Thyroid gland (tissue), 4 donors: ENCODE measurements at regions not wholly inside any gene's neighbourhood (a gene's known extent, or its start where the extent isn't known, plus 50 kb on each side); places are given as distances from the start of the nearest gene placed in this dataset.

Experiments used
- DNase-seq, 2 donors: peaks; one replicate each; pipeline ENCODE4 v3.0.0-alpha.2; 2019
- H3K27ac ChIP-seq, 3 donors: fragments of 200-600 bp; sonication (generic); 1 replicate in 2 of 3; 2 replicates in 1 of 3; pipeline ENCODE4 v1.5.1; 2016 to 2019; ENCODE audit warnings: mild to moderate bottlenecking in 1 of 3, moderate library complexity in 1 of 3
- H3K27me3 ChIP-seq: fragments of 200-600 bp; sonication (generic); one replicate; pipeline ENCODE4 v1.5.1; 2019
- H3K36me3 ChIP-seq, 2 donors: fragments of 200-600 bp; sonication (generic); one replicate each; pipeline ENCODE4 v1.5.1; 2016 to 2019
- H3K4me1 ChIP-seq, 2 donors: fragments of 200-600 bp; sonication (generic); one replicate each; pipeline ENCODE4 v1.5.1; 2017 to 2019
- H3K4me3 ChIP-seq, 3 donors: fragments of 200-600 bp; sonication (generic); replicated peaks in 1 of 3; 1 replicate in 2 of 3; 2 replicates in 1 of 3; pipeline ENCODE4 v1.5.1; 2016; ENCODE audit warnings: mild to moderate bottlenecking in 1 of 3
- H3K9me3 ChIP-seq: fragments of 200-600 bp; sonication (generic); one replicate; pipeline ENCODE4 v1.5.1; 2017
- POLR2A ChIP-seq, 2 donors: fragments of 450-650 bp; IDR thresholded peaks; one replicate each; pipeline ENCODE4 v1.6.1; 2017; ENCODE audit warnings: antibody characterized with exemption in 2 of 2, mild to moderate bottlenecking in 2 of 2, moderate library complexity in 1 of 2
- WGBS, 2 donors: methylation state at CpG; one replicate each; pipeline ENCODE4 v1.1.5; 2017; 5-methylcytosine and 5-hydroxymethylcytosine counted together
- intact Hi-C: fragments of 100-400 bp; cut with DNase I; formaldehyde crosslinking; loops from one replicate; pipeline ENCODE4 v1.15.1; 2023
- TF ChIP-seq, protein P1 (sequence below), 6 experiments: fragments of 200-600 bp in 3 of 6; fragments of 450-650 bp in 3 of 6; sonication (generic) in 3 of 6; IDR thresholded peaks; one replicate each; pipeline ENCODE4 v1.5.1; 2016 to 2019; ENCODE audit warnings: antibody characterized with exemption in 6 of 6, mild to moderate bottlenecking in 2 of 6, inconsistent platforms in 1 of 6, moderate library complexity in 1 of 6

DNA sequence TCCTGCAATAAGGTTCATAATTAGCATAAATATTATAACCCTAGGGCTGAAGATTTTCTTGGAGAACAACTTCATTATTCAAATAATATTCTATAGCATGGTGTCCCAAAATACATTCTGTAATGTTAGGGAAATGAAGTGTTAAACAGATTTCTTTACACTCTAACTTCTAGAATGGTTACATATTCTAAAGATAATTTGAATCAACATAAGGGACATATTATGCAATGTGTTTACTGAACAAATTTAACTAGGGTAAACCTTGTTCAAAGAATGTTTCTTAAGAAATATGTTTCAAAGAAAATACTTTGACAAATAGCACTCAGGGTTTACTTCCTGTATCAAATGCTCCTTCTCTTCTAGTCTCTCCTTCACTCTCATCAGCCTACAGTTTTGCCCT is 281.6 kb downstream of the SLC6A15 start:
- Histone ChIP-seq H3K27ac (no peak overlapping the region), H3K4me3 (no peak overlapping the region), H3K4me1 (no peaks in the 10 kb centered on the region), H3K27me3 (no peaks in the 10 kb centered on the region), H3K9me3 (no peaks in the 10 kb centered on the region), H3K36me3 (no peaks in the 10 kb centered on the region)
- intact Hi-C loops, result no loop called here
- no peak for DNase-seq
- TF ChIP-seq, protein P1, sequence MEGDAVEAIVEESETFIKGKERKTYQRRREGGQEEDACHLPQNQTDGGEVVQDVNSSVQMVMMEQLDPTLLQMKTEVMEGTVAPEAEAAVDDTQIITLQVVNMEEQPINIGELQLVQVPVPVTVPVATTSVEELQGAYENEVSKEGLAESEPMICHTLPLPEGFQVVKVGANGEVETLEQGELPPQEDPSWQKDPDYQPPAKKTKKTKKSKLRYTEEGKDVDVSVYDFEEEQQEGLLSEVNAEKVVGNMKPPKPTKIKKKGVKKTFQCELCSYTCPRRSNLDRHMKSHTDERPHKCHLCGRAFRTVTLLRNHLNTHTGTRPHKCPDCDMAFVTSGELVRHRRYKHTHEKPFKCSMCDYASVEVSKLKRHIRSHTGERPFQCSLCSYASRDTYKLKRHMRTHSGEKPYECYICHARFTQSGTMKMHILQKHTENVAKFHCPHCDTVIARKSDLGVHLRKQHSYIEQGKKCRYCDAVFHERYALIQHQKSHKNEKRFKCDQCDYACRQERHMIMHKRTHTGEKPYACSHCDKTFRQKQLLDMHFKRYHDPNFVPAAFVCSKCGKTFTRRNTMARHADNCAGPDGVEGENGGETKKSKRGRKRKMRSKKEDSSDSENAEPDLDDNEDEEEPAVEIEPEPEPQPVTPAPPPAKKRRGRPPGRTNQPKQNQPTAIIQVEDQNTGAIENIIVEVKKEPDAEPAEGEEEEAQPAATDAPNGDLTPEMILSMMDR (IDR thresholded peaks at IDR 0.05), result no peak
- TF ChIP-seq POLR2A (IDR thresholded peaks at IDR 0.05), result no peak

DNA sequence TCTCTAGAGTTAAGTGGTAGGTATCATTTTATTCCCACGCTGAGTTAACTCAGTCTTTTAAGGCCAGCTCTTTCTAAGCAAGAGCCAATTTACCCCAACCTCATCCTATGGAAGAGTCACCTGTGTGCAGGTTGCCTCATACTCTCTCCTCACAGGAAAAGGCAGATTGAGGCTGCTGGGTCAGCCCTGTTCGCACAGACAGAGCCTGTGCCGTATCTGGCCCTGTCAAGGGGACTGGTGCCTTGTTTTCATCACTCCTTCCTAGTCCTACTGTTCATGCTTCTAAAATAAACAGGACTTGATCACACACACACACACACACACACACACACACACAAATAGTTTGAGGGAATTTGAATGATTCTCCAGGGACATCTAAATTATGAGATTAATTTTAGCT is 285.0 kb downstream of the SLC6A15 start:
- no peak for TF ChIP-seq POLR2A (IDR thresholded peaks at IDR 0.05)
- TF ChIP-seq, protein P1 (IDR thresholded peaks at IDR 0.05), result no peak
- WGBS, 2 donors, result 73 to 79% methylated on average over 3 of the region's 3 CpGs
- DNase-seq, result no peak
- H3K9me3 ChIP-seq, result no peaks in the 10 kb centered on the region
- H3K27me3 ChIP-seq, result no peaks in the 10 kb centered on the region
- intact Hi-C loops, result no loop called here
- no peak overlapping the region for H3K27ac ChIP-seq
- no peaks in the 10 kb centered on the region for H3K4me1 ChIP-seq
- H3K36me3 ChIP-seq, result no peaks in the 10 kb centered on the region
- no peak overlapping the region for H3K4me3 ChIP-seq

DNA sequence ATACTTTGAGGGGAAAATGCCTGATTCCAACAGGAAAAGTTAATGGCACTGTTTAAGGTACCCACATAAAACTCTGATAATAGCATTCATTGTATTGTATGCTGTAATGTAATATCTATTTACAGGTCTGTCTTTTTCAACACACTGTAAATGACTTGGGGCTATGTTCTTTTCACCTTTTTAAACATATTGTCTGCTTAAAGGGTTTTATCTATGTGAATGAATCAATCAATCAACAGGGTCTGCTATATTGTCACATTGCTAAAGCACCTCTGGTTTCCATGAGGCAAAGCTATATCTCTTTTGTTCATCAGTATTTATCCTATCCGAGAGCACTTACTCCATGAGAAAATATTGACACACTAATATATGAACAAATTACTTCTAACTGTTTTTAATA is 288.0 kb downstream of the SLC6A15 start:
- 91 to 94% methylated on average over 1 of the region's 1 CpG for WGBS, 2 donors
- no peak overlapping the region for H3K27ac ChIP-seq
- no peak for DNase-seq
- H3K36me3 ChIP-seq, result no peaks in the 10 kb centered on the region
- no peak overlapping the region for H3K4me3 ChIP-seq
- intact Hi-C loops, result no loop called here
- H3K4me1 ChIP-seq, result no peaks in the 10 kb centered on the region
- TF ChIP-seq, protein P1 (IDR thresholded peaks at IDR 0.05), result no peak
- no peak for TF ChIP-seq POLR2A (IDR thresholded peaks at IDR 0.05)
- H3K27me3 ChIP-seq, result no peaks in the 10 kb centered on the region
- H3K9me3 ChIP-seq, result no peaks in the 10 kb centered on the region

DNA sequence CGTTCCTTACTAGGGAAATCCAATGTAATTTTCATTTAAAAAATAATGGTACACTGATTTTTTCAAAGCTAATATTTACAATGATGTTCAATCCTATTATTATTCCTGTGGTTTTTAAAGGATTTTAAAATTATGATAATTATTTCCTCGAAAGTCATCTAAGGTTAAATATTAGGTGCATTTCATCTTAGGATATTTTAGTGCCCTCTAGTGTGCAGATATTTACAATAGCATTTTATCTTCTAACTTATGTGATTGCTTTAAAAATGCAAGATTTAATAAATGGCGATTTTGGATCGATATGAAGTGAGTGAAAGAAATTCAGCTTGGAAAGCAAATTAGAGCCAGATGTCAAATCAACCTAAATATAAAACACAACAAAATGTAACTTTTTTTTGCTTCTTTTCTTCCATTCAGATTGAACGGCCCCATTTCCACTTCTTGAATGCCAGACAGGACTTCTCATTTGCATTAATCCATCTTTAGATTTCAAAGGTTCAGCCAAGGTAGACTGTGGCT is 293.5 kb downstream of the SLC6A15 start:
- DNase-seq, result no peak
- no peaks in the 10 kb centered on the region for H3K9me3 ChIP-seq
- H3K27ac ChIP-seq, result no peak overlapping the region
- no peaks in the 10 kb centered on the region for H3K36me3 ChIP-seq
- H3K27me3 ChIP-seq, result no peaks in the 10 kb centered on the region
- intact Hi-C loops, result no loop called here
- TF ChIP-seq, protein P1 (IDR thresholded peaks at IDR 0.05), result no peak
- TF ChIP-seq POLR2A (IDR thresholded peaks at IDR 0.05), result no peak
- no peaks in the 10 kb centered on the region for H3K4me1 ChIP-seq
- 75 to 77% methylated on average over 5 of the region's 5 CpGs for WGBS, 2 donors
- no peak overlapping the region for H3K4me3 ChIP-seq

DNA sequence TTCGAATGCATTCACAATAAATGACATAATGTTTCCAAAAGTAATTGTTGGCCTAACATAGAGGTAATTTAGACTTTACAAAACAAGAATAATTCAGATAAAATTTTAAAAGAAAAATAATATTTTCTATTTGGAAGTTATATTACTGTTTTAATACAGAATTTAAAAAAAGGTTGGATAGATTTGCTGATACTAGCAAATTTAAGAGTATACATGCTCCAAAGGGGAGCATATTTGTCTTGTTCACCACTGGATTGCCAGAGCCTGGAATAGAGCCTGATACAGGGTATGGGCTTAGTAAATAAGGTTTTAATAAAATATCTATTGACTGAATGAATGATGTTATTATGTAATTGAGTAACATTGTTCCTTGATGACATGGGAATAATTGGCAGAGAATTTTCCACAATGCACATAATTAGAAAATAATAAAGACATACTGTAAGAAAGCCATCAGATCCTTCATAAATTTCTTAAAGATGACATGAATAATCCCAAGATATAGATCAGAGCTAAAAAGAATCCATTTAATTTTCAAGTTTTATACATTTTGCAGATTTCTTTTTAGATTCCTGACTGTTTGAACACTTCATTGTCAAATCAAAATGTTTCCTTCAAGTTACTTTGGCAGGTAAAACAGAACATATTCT is 305.3 kb downstream of the SLC6A15 start:
- Histone ChIP-seq H3K27me3 (no peaks in the 10 kb centered on the region), H3K4me1 (no peaks in the 10 kb centered on the region), H3K27ac (no peak overlapping the region), H3K4me3 (no peak overlapping the region), H3K9me3 (no peaks in the 10 kb centered on the region), H3K36me3 (no peaks in the 10 kb centered on the region)
- no peak for DNase-seq
- 87 to 97% methylated on average over 1 of the region's 1 CpG for WGBS, 2 donors
- intact Hi-C loops, result no loop called here
- TF ChIP-seq, protein P1 (IDR thresholded peaks at IDR 0.05), result no peak
- TF ChIP-seq POLR2A (IDR thresholded peaks at IDR 0.05), result no peak
